Mesendoderm (in vitro differentiated cells): ENCODE measurements at regions not wholly inside any gene's neighbourhood (a gene's known extent, or its start where the extent isn't known, plus 50 kb on each side); places are given as distances from the start of the nearest gene placed in this dataset.

Experiments
- DNase-seq: peaks from one replicate; pipeline ENCODE4 v3.0.0; 2013
- H2AK5ac ChIP-seq: 2 replicates; pipeline ENCODE4 v1.6.1; 2013; ENCODE audit warnings: low read length, inconsistent platforms
- H2BK120ac ChIP-seq: 2 replicates; pipeline ENCODE4 v1.6.1; 2013; ENCODE audit warnings: low read depth, mild to moderate bottlenecking, low read length, moderate library complexity, mixed read lengths
- H2BK15ac ChIP-seq: replicated peaks from 2 replicates; pipeline ENCODE4 v1.6.1; 2013; ENCODE audit warnings: low read depth, mild to moderate bottlenecking, moderate library complexity
- H2BK5ac ChIP-seq: 2 replicates; pipeline ENCODE4 v1.6.1; 2013; ENCODE audit warnings: low read length, inconsistent platforms
- H3K18ac ChIP-seq: 2 replicates; pipeline ENCODE4 v1.6.1; 2013; ENCODE audit warnings: mild to moderate bottlenecking, low read length, mixed read lengths
- H3K23ac ChIP-seq: one replicate; pipeline ENCODE4 v1.6.1; 2013; ENCODE audit warnings: low read length
- H3K27ac ChIP-seq: 2 replicates; pipeline ENCODE4 v1.5.1; 2013; ENCODE audit warnings: low read depth, mild to moderate bottlenecking, inconsistent platforms, low read length, moderate library complexity
- H3K27me3 ChIP-seq: 2 replicates; pipeline ENCODE4 v1.6.1; 2013; ENCODE audit warnings: low read length, control low read depth, mild to moderate bottlenecking, inconsistent platforms; ENCODE audit not compliant: insufficient read depth, poor library complexity
- H3K36me3 ChIP-seq: 2 replicates; pipeline ENCODE4 v1.6.1; 2013; ENCODE audit warnings: low read length, inconsistent platforms; ENCODE audit not compliant: control insufficient read depth, insufficient read depth
- H3K4ac ChIP-seq: one replicate; pipeline ENCODE4 v1.6.1; 2013; ENCODE audit warnings: low read depth, mild to moderate bottlenecking, low read length, moderate library complexity
- H3K4me1 ChIP-seq: 2 replicates; pipeline ENCODE4 v1.6.1; 2013; ENCODE audit warnings: low read depth, low read length, inconsistent platforms; ENCODE audit not compliant: control insufficient read depth
- H3K4me2 ChIP-seq: 2 replicates; pipeline ENCODE4 v1.6.1; 2013; ENCODE audit warnings: low read length
- H3K4me3 ChIP-seq: 2 replicates; pipeline ENCODE4 v1.5.1; 2013; ENCODE audit warnings: mild to moderate bottlenecking, low read length
- H3K56ac ChIP-seq: one replicate; pipeline ENCODE4 v1.6.1; 2013; ENCODE audit warnings: low read length
- H3K79me1 ChIP-seq: 2 replicates; pipeline ENCODE4 v1.6.1; 2013; ENCODE audit warnings: low read length, inconsistent platforms
- H3K79me2 ChIP-seq: 2 replicates; pipeline ENCODE4 v1.6.1; 2013; ENCODE audit warnings: mild to moderate bottlenecking, low read length; ENCODE audit not compliant: control insufficient read depth, insufficient read depth
- H3K9ac ChIP-seq: 2 replicates; pipeline ENCODE4 v1.6.1; 2013; ENCODE audit warnings: low read length, inconsistent platforms
- H4K5ac ChIP-seq: one replicate; pipeline ENCODE4 v1.6.1; 2013; ENCODE audit warnings: low read length
- H4K8ac ChIP-seq: one replicate; pipeline ENCODE4 v1.6.1; 2013; ENCODE audit warnings: low read depth, mild to moderate bottlenecking, control low read depth, low read length, moderate library complexity
- WGBS: extraction: QIAGEN DNeasy Blood & Tissue Kit; methylation state at CpG from one replicate; pipeline ENCODE4 v1.1.7; 2013; ENCODE audit warnings: low lambda C conversion rate, missing lambda C conversion rate; ENCODE audit not compliant: insufficient coverage; ENCODE audit errors: extremely low coverage; 5-methylcytosine and 5-hydroxymethylcytosine counted together

GRCh38 chr9:23467276-23467675 is 358.8 kb downstream of the ELAVL2 start:
- H3K4me3 ChIP-seq: no peak overlapping the region
- H3K36me3 ChIP-seq: no peaks in the 10 kb centered on the region
- H3K79me2 ChIP-seq: no peaks in the 10 kb centered on the region
- H3K4ac ChIP-seq: no peak overlapping the region
- H3K27ac ChIP-seq: no peak overlapping the region
- H4K5ac ChIP-seq: no peak overlapping the region
- H3K27me3 ChIP-seq: no peaks in the 10 kb centered on the region
- H2BK120ac ChIP-seq: no peak overlapping the region
- H3K56ac ChIP-seq: no peak overlapping the region
- no peak overlapping the region for H2BK5ac ChIP-seq
- H2AK5ac ChIP-seq: no peak overlapping the region
- no peak overlapping the region for H3K23ac ChIP-seq
- no peak overlapping the region for H3K9ac ChIP-seq
- H3K4me2 ChIP-seq: no peak overlapping the region
- DNase-seq: no peak
- H3K79me1 ChIP-seq: no peaks in the 10 kb centered on the region
- H3K18ac ChIP-seq: no peak overlapping the region
- no CpG with 5 or more reads among the region's 4 CpGs for WGBS
- H2BK15ac ChIP-seq: no peak overlapping the region
- H3K4me1 ChIP-seq: no peaks in the 10 kb centered on the region
- no peak overlapping the region for H4K8ac ChIP-seq

- no peak overlapping the region for H3K4ac ChIP-seq
- H3K23ac ChIP-seq: no peak overlapping the region
- no peak overlapping the region for H2BK15ac ChIP-seq
- H2AK5ac ChIP-seq: no peak overlapping the region
- no peaks in the 10 kb centered on the region for H3K27me3 ChIP-seq
- H3K4me2 ChIP-seq: no peak overlapping the region
- no peaks in the 10 kb centered on the region for H3K79me2 ChIP-seq
- H3K4me1 ChIP-seq: no peaks in the 10 kb centered on the region
- H4K8ac ChIP-seq: no peak overlapping the region
- no peaks in the 10 kb centered on the region for H3K79me1 ChIP-seq
- no peaks in the 10 kb centered on the region for H3K36me3 ChIP-seq
- H3K27ac ChIP-seq: no peak overlapping the region
- H2BK5ac ChIP-seq: no peak overlapping the region
- H3K18ac ChIP-seq: no peak overlapping the region
- no peak overlapping the region for H2BK120ac ChIP-seq
- H3K9ac ChIP-seq: no peak overlapping the region
- no CpG with 5 or more reads among the region's 2 CpGs for WGBS
- H4K5ac ChIP-seq: no peak overlapping the region
- H3K4me3 ChIP-seq: no peak overlapping the region
- DNase-seq: peak; percentile 3
- no peak overlapping the region for H3K56ac ChIP-seq
Measured at GRCh38 chr9:23477908-23478307, 348.1 kb downstream of the ELAVL2 start.

GRCh38 chr9:23483566-23483965 is 342.5 kb downstream of the ELAVL2 start:
- Histone ChIP-seq H3K36me3 (no peaks in the 10 kb centered on the region), H3K27me3 (no peaks in the 10 kb centered on the region), H2BK5ac (no peak overlapping the region), H3K79me1 (no peaks in the 10 kb centered on the region), H3K4me1 (no peaks in the 10 kb centered on the region), H3K4ac (no peak overlapping the region), H2AK5ac (no peak overlapping the region), H3K23ac (no peak overlapping the region), H3K4me2 (no peak overlapping the region), H3K18ac (no peak overlapping the region), H3K27ac (no peak overlapping the region), H2BK15ac (no peak overlapping the region), H4K8ac (no peak overlapping the region), H4K5ac (no peak overlapping the region), H3K4me3 (no peak overlapping the region), H3K56ac (no peak overlapping the region), H3K9ac (no peak overlapping the region), H2BK120ac (no peak overlapping the region), H3K79me2 (no peaks in the 10 kb centered on the region)
- DNase-seq: no peak
- no CpG with 5 or more reads among the region's 1 CpG for WGBS

- no peaks in the 10 kb centered on the region for H3K79me2 ChIP-seq
- H2BK15ac ChIP-seq: no peak overlapping the region
- no peaks in the 10 kb centered on the region for H3K27me3 ChIP-seq
- no peak overlapping the region for H3K27ac ChIP-seq
- H2AK5ac ChIP-seq: no peak overlapping the region
- no peak overlapping the region for H3K4me2 ChIP-seq
- no peak overlapping the region for H2BK5ac ChIP-seq
- no peak overlapping the region for H3K56ac ChIP-seq
- H3K4ac ChIP-seq: no peak overlapping the region
- H3K23ac ChIP-seq: no peak overlapping the region
- no peak overlapping the region for H3K9ac ChIP-seq
- no peak overlapping the region for H4K8ac ChIP-seq
- H3K4me3 ChIP-seq: no peak overlapping the region
- no peaks in the 10 kb centered on the region for H3K4me1 ChIP-seq
- H2BK120ac ChIP-seq: no peak overlapping the region
- no peak overlapping the region for H3K18ac ChIP-seq
- H3K36me3 ChIP-seq: no peaks in the 10 kb centered on the region
- DNase-seq: peak; percentile 83
- no peaks in the 10 kb centered on the region for H3K79me1 ChIP-seq
- WGBS: no CpG with 5 or more reads among the region's 5 CpGs
- no peak overlapping the region for H4K5ac ChIP-seq
Measured at GRCh38 chr9:23492126-23493002, 333.7 kb downstream of the ELAVL2 start.

GRCh38 chr9:23493219-23493618 is 332.8 kb downstream of the ELAVL2 start:
- Histone ChIP-seq H3K27ac (no peak overlapping the region), H2BK120ac (no peak overlapping the region), H4K5ac (no peak overlapping the region), H2BK5ac (no peak overlapping the region), H2AK5ac (no peak overlapping the region), H3K27me3 (no peaks in the 10 kb centered on the region), H4K8ac (no peak overlapping the region), H3K79me2 (no peaks in the 10 kb centered on the region), H3K4me2 (no peak overlapping the region), H3K4me3 (no peak overlapping the region), H3K36me3 (no peaks in the 10 kb centered on the region), H3K4ac (no peak overlapping the region), H3K23ac (no peak overlapping the region), H3K79me1 (no peaks in the 10 kb centered on the region), H2BK15ac (no peak overlapping the region), H3K9ac (no peak overlapping the region), H3K4me1 (no peaks in the 10 kb centered on the region), H3K18ac (no peak overlapping the region), H3K56ac (no peak overlapping the region)
- WGBS: no CpG with 5 or more reads among the region's 5 CpGs
- DNase-seq: no peak
